K562 (cell line): ENCODE measurements at regions not wholly inside any gene's neighbourhood (a gene's known extent, or its start where the extent isn't known, plus 50 kb on each side); places are given as distances from the start of the nearest gene placed in this dataset.

Experiments used
- ATAC-seq: fragments of 200-7000 bp; cut with Tn5 transposase; 3 replicates; pipeline ENCODE4 v1.9.1; 2020; ENCODE audit warnings: moderate library complexity
- BruUV-seq: library from RNA; stranded (reverse); fragments of 400-500 nt; replicated peaks from 2 replicates; lab custom pipeline; 2021; lab: Mats Ljungman, UMichigan
- CTCF ChIA-PET: fragments of 300-600 bp; formaldehyde crosslinking; extraction: SDS; loops from one replicate; lab custom pipeline; 2021; ENCODE audit warnings: low intra/inter-chr PET ratio; lab: Yijun Ruan, JAX
- POLR2A ChIA-PET: fragments of 300-600, 350-650 bp; sonication (Branson Sonifier 250); formaldehyde crosslinking; extraction: SDS; loops from one replicate; lab custom pipeline; 2021; ENCODE audit warnings: antibody characterized with exemption, inconsistent platforms; lab: Yijun Ruan, JAX
- DNase-seq, 4 experiments: peaks; one replicate each; pipeline versions ENCODE4 v3.0.0 to v3.0.0-alpha.2; 2011 to 2018; ENCODE audit warnings: low spot score in 3 of 4, mixed read lengths in 3 of 4; ENCODE audit errors: extremely low read depth in 1 of 4
- FAIRE-seq: peaks from 2 replicates; lab custom pipeline; 2011; peaks lifted over from hg19 to GRCh38; lab: Jason Lieb, UNC
- H2AFZ ChIP-seq: 2 replicates; pipeline ENCODE4 v1.6.0; 2011; ENCODE audit warnings: low read depth, low read length, control low read depth, inconsistent platforms
- H3K27ac ChIP-seq: fragments of 200-600 bp; 3 replicates; pipeline ENCODE4 v1.8.0; 2011; ENCODE audit warnings: low read depth, mild to moderate bottlenecking, control low read depth, inconsistent platforms, low read length, moderate library complexity, mixed read lengths; ENCODE audit errors: extremely low read depth
- H3K27me3 ChIP-seq, 2 experiments: fragments of 300-600 bp in 1 of 2; 2 replicates in 1 of 2; 3 replicates in 1 of 2; pipeline versions ENCODE4 v1.6.0 to v1.8.0; 2011; ENCODE audit warnings: inconsistent platforms in 2 of 2, low read length in 2 of 2, mild to moderate bottlenecking in 1 of 2, mixed read lengths in 1 of 2, moderate library complexity in 1 of 2; ENCODE audit not compliant: control insufficient read depth in 2 of 2, insufficient read depth in 2 of 2
- H3K36me3 ChIP-seq: fragments of 300-600 bp; 3 replicates; pipeline ENCODE4 v1.8.0; 2011; ENCODE audit warnings: mild to moderate bottlenecking, low read length, inconsistent platforms; ENCODE audit not compliant: control insufficient read depth, insufficient read depth
- H3K4me1 ChIP-seq, 2 experiments: fragments of 200-600 bp in 1 of 2; replicated peaks in 1 of 2; 2 replicates in 1 of 2; 3 replicates in 1 of 2; pipeline versions ENCODE4 v1.5.1 to v1.8.0; 2011; ENCODE audit warnings: inconsistent platforms in 2 of 2, low read length in 2 of 2, mild to moderate bottlenecking in 1 of 2, mixed read lengths in 1 of 2, moderate library complexity in 1 of 2; ENCODE audit not compliant: control insufficient read depth in 2 of 2, insufficient read depth in 2 of 2
- H3K4me2 ChIP-seq: 2 replicates; pipeline ENCODE4 v1.6.1; 2011; ENCODE audit warnings: low read length, control low read depth, inconsistent platforms, mixed read lengths; ENCODE audit not compliant: insufficient read depth
- H3K4me3 ChIP-seq: fragments of 200-600 bp; sonication (generic), shearing (Covaris generic); 2 replicates; pipeline ENCODE4 v1.5.1; 2016; ENCODE audit warnings: control low read depth, inconsistent platforms
- H3K79me2 ChIP-seq: fragments of 200-600 bp; 3 replicates; pipeline ENCODE4 v1.8.0; 2011; ENCODE audit warnings: low read length, inconsistent platforms; ENCODE audit not compliant: control insufficient read depth, insufficient read depth
- H3K9ac ChIP-seq, 2 experiments: 2 replicates each; pipeline versions ENCODE4 v1.6.0 to v1.6.1; 2011; ENCODE audit warnings: low read depth in 2 of 2, low read length in 2 of 2, control low read depth in 1 of 2, inconsistent platforms in 1 of 2, mild to moderate bottlenecking in 1 of 2, mixed read lengths in 1 of 2; ENCODE audit not compliant: insufficient read depth in 1 of 2
- H3K9me1 ChIP-seq: one replicate; pipeline ENCODE4 v1.6.0; 2011; ENCODE audit warnings: inconsistent platforms, mild to moderate bottlenecking, low read length, moderate library complexity; ENCODE audit not compliant: control insufficient read depth, insufficient read depth
- H3K9me3 ChIP-seq: replicated peaks from 2 replicates; pipeline ENCODE4 v1.5.1; 2011; ENCODE audit warnings: low read depth, low read length, inconsistent platforms; ENCODE audit not compliant: control insufficient read depth, insufficient read depth
- H4K20me1 ChIP-seq: replicated peaks from 2 replicates; pipeline ENCODE4 v1.6.1; 2011; ENCODE audit warnings: low read length, inconsistent platforms, mixed read lengths; ENCODE audit not compliant: control insufficient read depth, insufficient read depth
- BMI1 ChIP-seq: fragments of 150-350 bp; IDR thresholded peaks from 2 replicates; pipeline ENCODE4 v1.6.1; 2014; ENCODE audit warnings: low read length
- GABPB1 ChIP-seq: sonication (generic); formaldehyde crosslinking; IDR thresholded peaks from 2 replicates; pipeline ENCODE4 v1.8.0; 2022; ENCODE audit warnings: mild to moderate bottlenecking, missing genetic modification reagents
- MTA2 ChIP-seq: fragments of 450-650 bp; IDR thresholded peaks from 2 replicates; pipeline ENCODE4 v1.6.1; 2016; ENCODE audit warnings: low read depth
- NONO ChIP-seq, 2 experiments: fragments of 200-400 bp in 1 of 2; fragments of 450-650 bp in 1 of 2; formaldehyde crosslinking in 1 of 2; IDR thresholded peaks; 2 replicates each; pipeline ENCODE4 v1.6.1; 2017; ENCODE audit warnings: low read depth in 2 of 2, mild to moderate bottlenecking in 2 of 2, moderate library complexity in 2 of 2, low read length in 1 of 2
- POLR3G ChIP-seq: IDR thresholded peaks from 2 replicates; pipeline ENCODE4 v1.6.1; 2011; ENCODE audit not compliant: insufficient read length, insufficient replicate concordance; ENCODE audit errors: extremely low read depth
- RBM39 ChIP-seq: fragments of 200-400 bp; formaldehyde crosslinking; optimal IDR thresholded peaks from 2 replicates; pipeline ENCODE3; 2018; ENCODE audit warnings: low read depth, low read length
- RNF219 ChIP-seq: fragments of 250-450 bp; sonication (Bioruptor Pico); IDR thresholded peaks from 2 replicates; pipeline ENCODE4 v1.5.0; 2022; ENCODE audit warnings: mild to moderate bottlenecking
- ZEB2 ChIP-seq: fragments of 450-650 bp; IDR thresholded peaks from 2 replicates; pipeline ENCODE4 v1.6.1; 2016
- ZNF263 ChIP-seq: sonication (generic); formaldehyde crosslinking; IDR thresholded peaks from 2 replicates; pipeline ENCODE4 v1.8.0; 2022; ENCODE audit warnings: mild to moderate bottlenecking, missing genetic modification reagents, borderline replicate concordance
- WGBS: fragments of 100-300 bp; shearing (Covaris generic); methylation state at CpG from one replicate; pipeline ENCODE4 v1.1.6; 2016; ENCODE audit warnings: low coverage, mixed read lengths; ENCODE audit not compliant: insufficient coverage; ENCODE audit errors: missing lambda C conversion rate; 5-methylcytosine and 5-hydroxymethylcytosine counted together
- in situ Hi-C: fragments of 300-500 bp; cut with MboI; formaldehyde crosslinking; loops from 4 replicates; pipeline ENCODE4 v1.15.0; 2018; ENCODE audit warnings: inconsistent platforms, mixed read lengths
- intact Hi-C: fragments of 100-400 bp; cut with micrococcal nuclease; formaldehyde crosslinking; loops from 2 replicates; pipeline ENCODE4 v1.14.2; 2022

GRCh38 chr2:216960671-216961268 lies 100.9 kb upstream of the TNP1 start:
- in situ Hi-C loops: no loop called here

More at GRCh38 chr2:216960671-216961268, 100.9 kb upstream of the TNP1 start:
- no peaks in the 10 kb centered on the region; a peak in 1 of 5 replicates for H3K4me1 ChIP-seq
- H3K4me2 ChIP-seq: no peak overlapping the region
- H3K9me3 ChIP-seq: no peaks in the 10 kb centered on the region
- H3K36me3 ChIP-seq: no peaks in the 10 kb centered on the region
- BruUV-seq: no TSS peak
- intact Hi-C loops: no loop called here
- H2AFZ ChIP-seq: no peak overlapping the region
- ATAC-seq: no peak
- no peaks in the 10 kb centered on the region for H3K79me2 ChIP-seq
- no peak overlapping the region for H3K9ac ChIP-seq
- FAIRE-seq: no peak
- 0% methylated on average over 5 of the region's 6 CpGs for WGBS
- H4K20me1 ChIP-seq: no peaks in the 10 kb centered on the region
- DNase-seq: no peak
- CTCF ChIA-PET: no interaction called here
- TF ChIP-seq ZNF263 (CRISPR knock-in tag) (no peak), POLR3G (no peak), RNF219 (CRISPR knock-in tag) (no peak), BMI1 (no peak), GABPB1 (CRISPR knock-in tag) (no peak), MTA2 (no peak), ZEB2 (no peak), NONO (IDR thresholded peaks at IDR 0.05; ENCODE audit: low read depth in 2 of 2, low read length in 1 of 2) (no peak), RBM39 (no peak)
- no peaks in the 10 kb centered on the region for H3K9me1 ChIP-seq
- no peak overlapping the region for H3K4me3 ChIP-seq
- H3K27ac ChIP-seq: no peak overlapping the region
- POLR2A ChIA-PET: no interaction called here
- peaks cover 0 to 4% of the 10 kb centered on the region in 2 experiments; a peak in 1 of 5 replicates for H3K27me3 ChIP-seq
